GM21367 (cell line): ENCODE measurements at regions not wholly inside any gene's neighbourhood (a gene's known extent, or its start where the extent isn't known, plus 50 kb on each side); places are given as distances from the start of the nearest gene placed in this dataset.
"Not testable (repeated sequence)": the region's sequence is repeated elsewhere in the genome, so short reads cannot be mapped to it uniquely, and the experiment has no call there.

ENCODE experiments used
- ATAC-seq: cut with Tn5 transposase; IDR thresholded peaks from one replicate; pipeline ENCODE4 v1.9.1; 2021; ENCODE audit not compliant: unreplicated experiment

GRCh38 chr12:25682421-25682820 lies 129.3 kb upstream of the LMNTD1 start:
- ATAC-seq: no peak

- ATAC-seq: no peak
Observed at GRCh38 chr12:25684070-25684469, 131.0 kb upstream of the LMNTD1 start.

- no peak for ATAC-seq
Observed at GRCh38 chr12:25686351-25686750, 133.3 kb upstream of the LMNTD1 start.

GRCh38 chr12:25687226-25687625 lies 134.1 kb upstream of the LMNTD1 start:
- ATAC-seq: no peak

GRCh38 chr12:25688851-25689250 lies 135.8 kb upstream of the LMNTD1 start:
- ATAC-seq: not testable (repeated sequence)

- no peak for ATAC-seq
Observed at GRCh38 chr12:25689996-25690501, 137.0 kb upstream of the LMNTD1 start.

- no peak for ATAC-seq
Observed at GRCh38 chr12:25690996-25691864, 138.1 kb upstream of the LMNTD1 start.

- ATAC-seq: no peak
Observed at GRCh38 chr12:25691865-25692114, 138.7 kb upstream of the LMNTD1 start.

- no peak for ATAC-seq
Observed at GRCh38 chr12:25692115-25693035, 139.3 kb upstream of the LMNTD1 start.

- no peak for ATAC-seq
Observed at GRCh38 chr12:25694072-25694471, 141.0 kb upstream of the LMNTD1 start.

GRCh38 chr12:25695574-25695973 lies 142.5 kb upstream of the LMNTD1 start:
- no peak for ATAC-seq

GRCh38 chr12:25698772-25699171 lies 145.7 kb upstream of the LMNTD1 start:
- ATAC-seq: no peak

- ATAC-seq: no peak
Observed at GRCh38 chr12:25699454-25699853, 146.4 kb upstream of the LMNTD1 start.

GRCh38 chr12:25701290-25701689 lies 148.2 kb upstream of the LMNTD1 start:
- ATAC-seq: no peak

- no peak for ATAC-seq
Observed at GRCh38 chr12:25702553-25702952, 149.5 kb upstream of the LMNTD1 start.

- ATAC-seq: no peak
Observed at GRCh38 chr12:25705261-25705660, 152.2 kb upstream of the LMNTD1 start.

- not testable (repeated sequence) for ATAC-seq
Observed at GRCh38 chr12:25706646-25707045, 153.6 kb upstream of the LMNTD1 start.

- no peak for ATAC-seq
Observed at GRCh38 chr12:25707056-25707455, 154.0 kb upstream of the LMNTD1 start.

- ATAC-seq: no peak
Observed at GRCh38 chr12:25708661-25709060, 155.6 kb upstream of the LMNTD1 start.

GRCh38 chr12:25710128-25710527 lies 157.0 kb upstream of the LMNTD1 start:
- no peak for ATAC-seq

- not testable (repeated sequence) for ATAC-seq
Observed at GRCh38 chr12:25710938-25711605, 158.0 kb upstream of the LMNTD1 start.
